Naive B cell (primary cell): ENCODE measurements at regions not wholly inside any gene's neighbourhood (a gene's known extent, or its start where the extent isn't known, plus 50 kb on each side); places are given as distances from the start of the nearest gene placed in this dataset.
"Not testable (repeated sequence)": the region's sequence is repeated elsewhere in the genome, so short reads cannot be mapped to it uniquely, and the experiment has no call there.

Experiments used
- ATAC-seq, 2 donors: fragments of 150-1000 bp; cut with Tn5 transposase; 2 replicates each; pipeline ENCODE4 v1.10.0; 2021; ENCODE audit warnings: low read depth in 2 of 2, mild to moderate bottlenecking in 2 of 2, moderate library complexity in 2 of 2
- DNase-seq: peaks from one replicate; pipeline ENCODE4 v3.0.0; 2022
- H3K27ac Mint-ChIP-seq, 6 donors: one replicate each; pipeline ENCODE4 v1.8.0; 2020 to 2022; ENCODE audit warnings: mild to moderate bottlenecking in 6 of 6, mixed read lengths in 6 of 6, moderate library complexity in 5 of 6, inconsistent platforms in 2 of 6
- H3K27me3 Mint-ChIP-seq, 3 donors: one replicate each; pipeline ENCODE4 v1.8.0; 2021 to 2022; ENCODE audit warnings: mixed read lengths in 3 of 3, mild to moderate bottlenecking in 1 of 3
- H3K36me3 Mint-ChIP-seq, 2 donors: one replicate each; pipeline ENCODE4 v1.8.0; 2020 to 2022; ENCODE audit warnings: mixed read lengths in 2 of 2, inconsistent platforms in 1 of 2, mild to moderate bottlenecking in 1 of 2
- H3K4me1 Mint-ChIP-seq, 3 donors: one replicate each; pipeline ENCODE4 v1.8.0; 2020 to 2022; ENCODE audit warnings: mixed read lengths in 3 of 3, inconsistent platforms in 1 of 3, mild to moderate bottlenecking in 1 of 3, moderate library complexity in 1 of 3
- H3K4me3 Mint-ChIP-seq, 8 donors: one replicate each; pipeline ENCODE4 v1.8.0; 2020 to 2022; ENCODE audit warnings: mild to moderate bottlenecking in 8 of 8, mixed read lengths in 8 of 8, moderate library complexity in 8 of 8, inconsistent platforms in 2 of 8
- H3K9me3 Mint-ChIP-seq, 7 donors: one replicate each; pipeline ENCODE4 v1.8.0; 2020 to 2022; ENCODE audit warnings: mixed read lengths in 7 of 7, mild to moderate bottlenecking in 5 of 7, inconsistent platforms in 2 of 7, moderate library complexity in 1 of 7

DNA sequence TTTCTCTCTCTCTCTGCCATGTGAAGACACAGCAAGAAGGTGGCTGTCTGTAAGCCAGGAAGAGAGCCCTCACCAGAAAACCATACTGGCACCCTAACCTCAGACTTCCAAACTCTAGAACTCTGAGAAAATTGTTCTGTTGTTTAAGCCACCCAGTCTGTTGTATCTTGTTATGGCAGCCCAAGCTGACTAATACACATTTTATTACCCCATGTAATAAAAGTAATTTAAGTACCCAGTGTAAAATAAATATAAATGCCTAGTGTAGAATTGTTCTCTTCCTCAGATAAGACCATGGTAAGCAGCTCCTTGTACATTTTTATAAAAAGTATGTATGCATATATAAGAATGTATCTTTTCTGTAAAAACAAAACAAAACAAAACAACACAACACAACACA, 119.7 kb downstream of the DTL start:
- Mint-ChIP-seq H3K4me1 (peaks cover 0 to 6% (median 2%) of the 10 kb centered on the region in 3 donors), H3K36me3 (no peaks in the 10 kb centered on the region), H3K27ac (no peak overlapping the region), H3K4me3 (no peak overlapping the region), H3K9me3 (peaks cover 0 to 11% (median 2%) of the 10 kb centered on the region in 7 donors), H3K27me3 (no peaks in the 10 kb centered on the region)
- no peak for DNase-seq
- no peak for ATAC-seq

DNA sequence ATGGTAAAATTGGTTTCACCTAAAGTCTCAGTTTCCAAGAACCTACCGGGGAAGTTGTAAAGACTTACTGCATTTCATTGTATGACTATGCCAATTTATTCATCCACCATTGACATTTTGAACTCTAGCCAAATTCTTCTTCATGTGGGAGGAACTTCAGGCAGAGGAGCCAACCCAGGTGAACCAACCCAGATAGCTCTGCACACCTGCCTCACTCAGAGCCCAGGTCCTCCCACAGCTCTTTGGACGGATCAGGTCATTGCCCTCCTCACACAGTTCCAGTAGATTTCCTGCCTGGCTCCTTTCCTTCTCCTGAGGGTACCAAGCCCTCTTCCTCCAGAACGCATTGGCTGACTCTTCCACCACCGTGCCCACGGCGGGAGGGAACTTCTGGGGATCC, 121.7 kb downstream of the DTL start:
- Mint-ChIP-seq H3K27me3 (no peaks in the 10 kb centered on the region), H3K9me3 (peaks cover 0 to 11% (median 0%) of the 10 kb centered on the region in 7 donors), H3K27ac (peak overlapping the region in 1 of 6 donors; percentile 69), H3K36me3 (no peaks in the 10 kb centered on the region), H3K4me3 (no peak overlapping the region), H3K4me1 (peaks cover 0 to 6% (median under 1%) of the 10 kb centered on the region in 3 donors)
- DNase-seq (no peak), ATAC-seq (no peak)

DNA sequence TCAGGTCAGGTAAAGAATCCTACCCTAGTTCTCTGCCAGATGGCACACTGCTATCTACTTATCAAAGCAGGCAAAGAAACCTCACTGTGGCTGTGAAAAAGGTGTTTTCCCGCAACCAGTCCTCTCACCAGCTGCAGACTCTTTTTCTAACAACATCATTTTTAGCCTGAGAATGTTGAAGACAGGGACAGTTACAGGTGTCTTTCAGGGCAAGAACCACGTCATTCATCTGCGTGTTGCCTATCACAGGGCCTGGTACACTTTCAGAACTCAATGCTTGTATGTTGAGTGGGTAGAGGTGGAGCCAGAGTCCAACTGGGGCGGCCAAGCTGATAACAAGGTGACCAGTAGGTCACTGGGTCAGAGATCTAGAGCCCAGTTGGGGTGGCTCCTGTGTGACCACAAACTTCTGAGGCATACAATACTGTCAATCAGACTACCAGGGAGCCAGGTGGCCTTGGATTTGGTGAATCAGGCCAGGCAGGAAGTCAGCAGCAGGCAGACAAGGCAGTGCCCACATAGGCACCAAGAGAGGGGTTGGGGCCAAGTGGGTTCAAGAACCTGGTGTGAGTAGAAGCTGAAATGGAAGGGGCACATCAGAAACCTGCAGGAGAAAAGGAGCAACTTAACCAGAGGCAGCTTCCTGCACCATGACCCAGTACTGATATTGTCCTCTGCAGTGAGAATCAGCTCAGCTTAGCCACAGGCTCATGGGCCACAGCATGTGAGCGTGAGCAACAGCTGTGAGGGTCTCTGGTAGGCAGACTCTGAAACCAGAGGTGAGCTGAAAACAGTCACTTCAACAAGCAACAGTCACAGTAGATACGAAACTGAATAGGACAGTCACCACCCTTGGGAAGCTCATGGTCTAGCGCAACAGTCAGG, 123.6 kb downstream of the DTL start:
- Mint-ChIP-seq H3K27me3 (no peaks in the 10 kb centered on the region), H3K4me1 (peaks cover 0 to 11% (median 7%) of the 10 kb centered on the region in 3 donors), H3K4me3 (peak overlapping the region in 1 of 8 donors; percentile 47), H3K27ac (peak overlapping the region in 2 of 6 donors; percentile 50 to 83), H3K9me3 (peaks cover 0 to 5% (median 0%) of the 10 kb centered on the region in 7 donors), H3K36me3 (no peaks in the 10 kb centered on the region)
- ATAC-seq, result no peak
- no peak for DNase-seq

DNA sequence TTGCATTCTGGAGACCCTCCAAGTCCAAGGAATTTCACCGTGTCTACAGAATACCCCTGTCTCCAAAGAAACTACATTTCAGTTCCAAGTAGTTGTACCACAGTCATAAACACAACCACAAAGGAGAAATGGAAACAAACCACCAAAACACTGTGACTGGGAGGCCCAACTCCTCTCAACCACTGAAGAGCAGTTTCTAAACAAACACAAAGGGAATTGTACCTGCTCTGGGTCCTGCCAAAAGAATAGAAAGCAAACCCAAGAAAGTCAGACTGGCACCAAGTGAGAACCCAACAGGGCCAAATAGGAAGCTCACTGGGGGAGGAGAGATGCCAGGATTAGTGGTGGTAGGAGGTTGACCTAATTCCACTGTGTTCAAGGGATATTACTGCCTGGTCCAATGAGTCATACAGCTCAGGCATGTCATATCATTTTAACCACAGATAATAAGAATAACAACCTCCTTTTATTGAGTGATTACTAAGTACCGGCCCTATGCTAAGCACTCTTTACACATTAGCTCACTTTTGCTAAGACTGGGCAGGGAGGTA, 123.9 kb upstream of the PPP2R5A start:
- Mint-ChIP-seq H3K4me1 (peaks cover 0 to 11% (median 7%) of the 10 kb centered on the region in 3 donors), H3K36me3 (no peaks in the 10 kb centered on the region), H3K27me3 (no peaks in the 10 kb centered on the region), H3K27ac (no peak overlapping the region), H3K4me3 (no peak overlapping the region), H3K9me3 (no peaks in the 10 kb centered on the region)
- ATAC-seq (no peak), DNase-seq (no peak)

DNA sequence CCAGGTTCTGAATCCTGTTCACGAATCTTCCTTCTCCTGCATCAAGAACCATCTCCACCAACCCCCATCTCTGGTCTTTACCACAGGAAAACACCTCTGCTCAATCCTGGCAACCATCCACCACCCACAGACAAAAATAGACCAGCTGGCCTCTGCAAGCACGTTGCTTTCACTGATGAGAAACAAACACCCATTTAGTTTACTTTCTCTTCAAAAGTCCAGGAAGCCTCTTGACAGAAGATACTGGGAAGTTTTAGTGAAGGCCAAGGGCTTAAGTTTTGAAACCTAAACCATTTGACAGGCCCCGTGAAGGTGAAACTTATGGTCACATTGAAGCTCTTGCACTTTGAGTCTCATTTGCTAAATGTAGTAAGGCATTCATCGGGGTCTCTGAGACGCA, 122.6 kb upstream of the PPP2R5A start:
- Mint-ChIP-seq H3K4me3 (peak overlapping the region in 1 of 8 donors; percentile 55), H3K4me1 (peaks cover 0 to 11% (median 11%) of the 10 kb centered on the region in 3 donors)

DNA sequence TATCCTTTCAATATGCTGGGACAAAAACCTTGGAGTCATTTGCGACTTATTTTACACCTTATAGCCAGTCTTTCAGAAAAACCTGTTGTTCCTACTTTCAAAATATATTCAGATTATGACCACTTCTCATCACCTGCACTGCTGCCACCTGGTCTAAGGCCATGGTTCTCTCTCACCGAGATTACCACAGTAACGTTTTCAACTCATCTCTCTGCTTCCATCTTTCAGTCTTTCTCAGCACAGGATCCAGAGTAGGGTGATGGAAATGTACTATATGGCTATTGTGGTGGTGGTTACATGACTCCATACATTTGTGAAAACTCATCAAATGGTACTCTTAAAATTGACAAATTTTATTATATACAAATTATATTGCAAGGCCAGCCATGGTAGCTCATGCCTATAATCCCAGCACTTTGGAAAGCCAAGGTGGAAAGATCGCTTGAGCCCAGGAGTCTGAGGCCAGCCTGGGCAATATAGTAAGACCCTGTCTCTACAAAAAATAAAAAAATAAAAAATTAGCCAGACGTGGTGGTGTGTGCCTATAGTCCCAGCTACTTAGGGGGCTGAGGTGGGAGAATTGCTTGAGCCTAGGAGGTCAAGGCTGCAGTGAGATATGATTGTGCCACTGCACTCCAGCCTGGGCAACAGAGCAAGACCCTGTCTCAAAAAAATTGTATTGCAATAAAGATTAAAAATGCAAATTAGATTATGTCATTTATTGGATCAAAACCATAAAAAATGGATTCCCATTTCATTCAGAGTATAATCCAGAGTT, 120.9 kb upstream of the PPP2R5A start:
- Mint-ChIP-seq H3K4me1 (peaks cover 0 to 11% (median 7%) of the 10 kb centered on the region in 3 donors), H3K4me3 (no peak overlapping the region), H3K36me3 (no peaks in the 10 kb centered on the region), H3K9me3 (no peaks in the 10 kb centered on the region), H3K27me3 (no peaks in the 10 kb centered on the region), H3K27ac (no peak overlapping the region)
- DNase-seq, result no peak
- no peak for ATAC-seq

More for the DNA sequence above, 122.6 kb upstream of the PPP2R5A start:
- Mint-ChIP-seq H3K27ac (peak overlapping the region in 3 of 6 donors; percentile 5 to 83 (median 40)), H3K36me3 (no peaks in the 10 kb centered on the region), H3K27me3 (no peaks in the 10 kb centered on the region), H3K9me3 (no peaks in the 10 kb centered on the region)
- ATAC-seq, result no peak
- DNase-seq, result no peak

DNA sequence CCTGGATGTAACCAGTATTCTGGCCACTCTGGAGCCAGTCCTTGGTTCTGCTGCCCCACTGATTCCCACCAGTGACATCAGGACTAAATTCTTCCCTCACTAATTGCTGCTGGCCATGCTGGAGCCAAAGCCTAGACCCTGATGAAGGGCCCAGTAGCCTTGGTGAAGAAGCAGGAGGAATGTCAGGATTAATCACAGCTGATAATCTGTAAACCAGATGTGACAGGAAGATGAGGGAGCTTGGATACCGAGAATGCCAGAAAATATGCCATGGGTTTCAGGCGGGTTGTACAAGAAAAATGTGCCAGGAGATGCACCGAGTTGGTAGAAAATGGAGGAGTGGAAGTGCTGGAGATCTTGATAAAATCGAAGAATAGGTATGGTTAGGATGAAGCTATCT, 119.0 kb upstream of the PPP2R5A start:
- no peak for ATAC-seq
- Mint-ChIP-seq H3K9me3 (no peaks in the 10 kb centered on the region), H3K27ac (no peak overlapping the region), H3K27me3 (no peaks in the 10 kb centered on the region), H3K4me1 (peaks cover 0 to 11% (median 5%) of the 10 kb centered on the region in 3 donors), H3K36me3 (no peaks in the 10 kb centered on the region), H3K4me3 (no peak overlapping the region)
- DNase-seq, result no peak

DNA sequence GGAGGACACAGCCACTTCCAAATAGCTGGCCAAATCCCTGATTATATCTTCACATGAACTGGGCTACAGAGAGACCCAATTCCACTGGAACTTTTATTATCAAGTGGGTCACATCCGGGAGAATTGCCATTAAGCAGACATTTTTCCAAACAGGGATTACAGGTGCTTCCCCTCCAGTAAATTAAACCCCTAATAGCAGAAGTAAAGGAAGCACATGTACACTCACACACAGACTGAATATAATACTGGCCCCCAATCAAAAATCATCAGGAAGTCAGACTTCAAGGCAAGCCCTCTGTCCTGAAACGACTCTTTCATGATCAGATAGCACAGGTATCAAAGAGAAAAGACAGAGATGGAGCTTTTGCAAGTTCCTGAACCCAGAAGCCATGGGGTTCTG, 118.6 kb upstream of the PPP2R5A start:
- Mint-ChIP-seq H3K27me3 (no peaks in the 10 kb centered on the region), H3K4me3 (peak overlapping the region in 1 of 8 donors; percentile 36), H3K27ac (no peak overlapping the region), H3K36me3 (no peaks in the 10 kb centered on the region), H3K9me3 (no peaks in the 10 kb centered on the region), H3K4me1 (peaks cover 0 to 11% (median 5%) of the 10 kb centered on the region in 3 donors)
- DNase-seq (no peak), ATAC-seq (no peak)

DNA sequence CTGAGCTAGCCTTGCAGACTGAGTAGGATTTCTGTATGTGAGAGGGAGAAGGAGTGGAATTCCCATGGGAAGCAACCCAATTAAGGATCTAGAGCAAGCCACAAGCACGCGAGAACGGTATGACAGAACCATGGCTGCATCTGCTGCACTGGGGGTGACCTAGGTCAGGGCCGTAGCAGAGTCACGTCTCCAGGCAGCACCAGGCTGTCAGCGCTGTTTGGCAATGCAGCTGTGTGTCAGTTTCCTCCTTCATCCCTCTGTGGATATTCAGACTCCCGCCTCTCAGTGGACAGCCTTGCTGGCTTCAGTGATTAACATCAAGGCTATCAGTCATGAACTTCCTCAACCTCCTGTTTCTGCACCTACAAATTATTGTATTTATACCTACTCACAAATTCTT, 118.1 kb upstream of the PPP2R5A start:
- H3K4me3 Mint-ChIP-seq, result peak overlapping the region in 1 of 8 donors; percentile 36
- ATAC-seq, result no peak

DNA sequence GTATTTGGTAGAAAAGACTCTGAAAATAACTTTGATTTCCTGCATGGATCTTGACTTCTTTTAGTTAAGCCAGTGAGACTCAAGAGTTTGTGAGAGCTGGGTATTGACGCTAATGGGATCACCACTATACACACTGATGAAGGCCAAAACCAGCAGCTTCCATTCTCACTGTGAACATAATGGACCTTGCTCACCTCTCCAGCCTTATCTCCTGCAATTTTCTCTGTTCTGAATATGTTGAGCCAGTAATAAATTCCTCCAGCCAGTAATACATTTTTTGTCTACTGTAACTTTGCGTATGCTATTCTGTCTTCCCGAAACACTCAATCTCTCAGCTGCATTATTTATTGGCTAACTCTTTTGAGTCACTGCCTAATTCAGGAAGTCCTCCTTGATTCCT, 111.6 kb upstream of the PPP2R5A start:
- Mint-ChIP-seq H3K4me1 (no peaks in the 10 kb centered on the region), H3K27me3 (no peaks in the 10 kb centered on the region), H3K9me3 (no peaks in the 10 kb centered on the region), H3K4me3 (no peak overlapping the region), H3K36me3 (no peaks in the 10 kb centered on the region), H3K27ac (no peak overlapping the region)
- ATAC-seq (no peak), DNase-seq (no peak)

More for the DNA sequence above, 118.1 kb upstream of the PPP2R5A start:
- Mint-ChIP-seq H3K27ac (peak overlapping the region in 1 of 6 donors; percentile 58), H3K27me3 (no peaks in the 10 kb centered on the region), H3K9me3 (no peaks in the 10 kb centered on the region), H3K4me1 (peaks cover 0 to 11% (median 5%) of the 10 kb centered on the region in 3 donors), H3K36me3 (no peaks in the 10 kb centered on the region)
- DNase-seq, result no peak

DNA sequence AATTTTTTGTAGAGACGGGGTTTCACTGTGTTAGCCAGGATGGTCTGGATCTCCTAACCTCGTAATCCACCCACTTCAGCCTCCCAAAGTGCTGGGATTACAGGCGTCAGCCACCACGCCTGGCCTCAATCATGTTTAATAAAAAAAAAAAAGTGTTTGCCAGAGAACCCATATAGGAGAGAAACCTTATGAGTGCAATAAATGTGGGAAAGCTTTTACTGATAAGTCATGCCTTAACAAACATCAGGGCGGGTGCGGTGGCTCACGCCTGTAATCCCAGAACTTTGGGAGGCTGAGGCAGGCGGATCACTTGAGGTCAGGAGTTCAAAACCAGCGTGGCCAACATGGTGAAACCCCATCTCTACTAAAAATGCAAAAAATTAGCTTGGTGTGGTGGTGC, 110.9 kb upstream of the PPP2R5A start:
- not testable (repeated sequence) for ATAC-seq, DNase-seq, H3K27me3 Mint-ChIP-seq, H3K4me1 Mint-ChIP-seq, H3K27ac Mint-ChIP-seq, H3K36me3 Mint-ChIP-seq, H3K9me3 Mint-ChIP-seq, H3K4me3 Mint-ChIP-seq

DNA sequence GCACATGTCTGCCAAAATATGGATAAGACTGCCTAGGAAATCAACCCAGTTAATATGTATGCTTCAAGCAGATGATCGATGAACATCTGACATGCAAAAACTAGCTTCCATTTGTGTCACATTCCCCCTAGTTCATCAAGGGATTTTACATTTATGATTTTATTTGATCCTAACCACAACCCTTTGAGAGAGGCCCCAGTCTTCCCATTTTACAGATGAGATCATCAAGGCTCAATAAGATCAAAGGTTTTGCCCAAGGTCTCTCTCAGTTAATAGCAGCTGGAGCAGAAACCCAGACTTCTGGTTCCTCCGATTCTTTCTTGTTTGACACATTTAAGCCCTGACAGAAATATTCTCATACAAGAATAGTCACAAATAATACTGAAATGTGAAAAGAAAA, 107.7 kb upstream of the PPP2R5A start:
- no peak overlapping the region for H3K27ac Mint-ChIP-seq

DNA sequence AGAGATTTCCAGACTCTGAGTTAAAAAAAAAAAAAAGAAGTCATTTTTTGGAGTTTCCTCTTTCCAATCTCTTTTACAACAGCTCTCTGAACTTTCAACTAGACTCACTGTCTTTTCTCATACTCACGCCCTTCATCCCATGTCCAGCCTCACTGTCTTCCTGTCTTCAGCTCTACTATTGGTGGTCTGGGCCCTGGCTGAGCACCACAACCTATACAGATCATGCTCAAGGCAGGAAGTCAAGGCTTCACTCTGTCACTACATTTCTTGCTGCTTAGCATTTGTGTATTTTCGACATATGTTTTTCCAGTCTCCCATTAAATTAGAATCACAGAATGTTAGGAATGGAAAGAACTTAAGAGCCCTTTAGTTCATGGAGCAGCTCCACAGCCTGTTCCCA, 106.4 kb upstream of the PPP2R5A start:
- DNase-seq (no peak), ATAC-seq (no peak)
- Mint-ChIP-seq H3K36me3 (no peaks in the 10 kb centered on the region), H3K9me3 (no peaks in the 10 kb centered on the region), H3K4me1 (no peaks in the 10 kb centered on the region), H3K27ac (no peak overlapping the region), H3K4me3 (no peak overlapping the region), H3K27me3 (no peaks in the 10 kb centered on the region)

More for the DNA sequence above, 107.7 kb upstream of the PPP2R5A start:
- no peak for DNase-seq
- Mint-ChIP-seq H3K9me3 (no peaks in the 10 kb centered on the region), H3K4me1 (no peaks in the 10 kb centered on the region), H3K36me3 (no peaks in the 10 kb centered on the region), H3K4me3 (no peak overlapping the region), H3K27me3 (no peaks in the 10 kb centered on the region)
- no peak for ATAC-seq
